Lung (tissue), 11 donors: ENCODE measurements at regions not wholly inside any gene's neighbourhood (a gene's known extent, or its start where the extent isn't known, plus 50 kb on each side); places are given as distances from the start of the nearest gene placed in this dataset.

ENCODE experiments used
- ATAC-seq: fragments of 200-7000 bp; cut with Tn5 transposase; one replicate; pipeline ENCODE4 v1.9.1; 2020; ENCODE audit warnings: moderate number of reproducible peaks; ENCODE audit not compliant: insufficient read depth, low FRiP score
- DNase-seq, 3 donors: peaks; one replicate each; pipeline ENCODE4 v3.0.0-alpha.2; 2013 to 2017
- H3K27ac ChIP-seq, 2 donors: one replicate each; pipeline ENCODE4 v1.5.1; 2013; ENCODE audit warnings: mild to moderate bottlenecking in 2 of 2, moderate library complexity in 2 of 2, control low read depth in 1 of 2, inconsistent platforms in 1 of 2, low read depth in 1 of 2, low read length in 1 of 2
- H3K27me3 ChIP-seq, 3 donors: one replicate each; pipeline ENCODE4 v1.5.1; 2013; ENCODE audit warnings: low read length in 2 of 3; ENCODE audit not compliant: control insufficient read depth in 3 of 3, insufficient read depth in 3 of 3
- H3K36me3 ChIP-seq, 4 donors: one replicate each; pipeline ENCODE4 v1.5.1; 2013; ENCODE audit warnings: low read length in 4 of 4, mild to moderate bottlenecking in 1 of 4, moderate library complexity in 1 of 4; ENCODE audit not compliant: control insufficient read depth in 4 of 4, insufficient read depth in 4 of 4
- H3K4me1 ChIP-seq, 5 donors: one replicate each; pipeline ENCODE4 v1.5.1; 2013; ENCODE audit warnings: low read length in 5 of 5, mild to moderate bottlenecking in 2 of 5, moderate library complexity in 1 of 5; ENCODE audit not compliant: control insufficient read depth in 5 of 5, insufficient read depth in 5 of 5
- H3K4me3 ChIP-seq: one replicate; pipeline ENCODE4 v1.5.1; 2013; ENCODE audit warnings: mild to moderate bottlenecking, control low read depth, moderate library complexity
- H3K9ac ChIP-seq, 2 donors: one replicate each; pipeline ENCODE4 v1.5.1; 2013; ENCODE audit warnings: low read length in 2 of 2, control low read depth in 1 of 2; ENCODE audit not compliant: insufficient read depth in 1 of 2
- H3K9me3 ChIP-seq, 4 donors: one replicate each; pipeline ENCODE4 v1.5.1; 2013; ENCODE audit warnings: low read length in 3 of 4, mild to moderate bottlenecking in 1 of 4, moderate library complexity in 1 of 4; ENCODE audit not compliant: control insufficient read depth in 4 of 4, insufficient read depth in 3 of 4
- CTCF ChIP-seq: IDR thresholded peaks from 2 replicates; pipeline ENCODE4 v1.5.1; 2012; ENCODE audit warnings: mild to moderate bottlenecking; ENCODE audit errors: control extremely low read depth, extremely low read depth
- WGBS, 2 donors: extraction: QIAGEN DNeasy Blood & Tissue Kit; methylation state at CpG; one replicate each; pipeline ENCODE4 v1.1.7; 2013; 5-methylcytosine and 5-hydroxymethylcytosine counted together
- donor health status: control.
- donor health status: control.
- donor health status: Bipolar disorder and iron deficiency.
- donor health status: healthy.
- donor health status: DM: yes; HTN: yes; CAD: no.

- Histone ChIP-seq H3K9ac (no peak overlapping the region), H3K27me3 (no peaks in the 10 kb centered on the region), H3K4me3 (no peak overlapping the region), H3K4me1 (no peaks in the 10 kb centered on the region), H3K27ac (no peak overlapping the region), H3K9me3 (no peaks in the 10 kb centered on the region), H3K36me3 (no peaks in the 10 kb centered on the region)
- 89 to 93% methylated on average over 18 of the region's 18 CpGs for WGBS, 2 donors
- no peak for TF ChIP-seq CTCF
- DNase-seq, result no peak
- ATAC-seq, result no peak
These were observed 257.5 kb downstream of the PARP8 start for GRCh38 chr5:50923768-50924494.

GRCh38 chr5:50927953-50928352 is 261.5 kb downstream of the PARP8 start:
- H3K27me3 ChIP-seq, result no peaks in the 10 kb centered on the region
- no peaks in the 10 kb centered on the region for H3K4me1 ChIP-seq
- TF ChIP-seq CTCF, result no peak
- no peak overlapping the region for H3K9ac ChIP-seq
- no peak overlapping the region for H3K4me3 ChIP-seq
- H3K27ac ChIP-seq, result no peak overlapping the region
- no peaks in the 10 kb centered on the region for H3K36me3 ChIP-seq
- DNase-seq (no peak), ATAC-seq (no peak)
- no peaks in the 10 kb centered on the region for H3K9me3 ChIP-seq

- no peak overlapping the region for H3K27ac ChIP-seq
- DNase-seq (no peak), ATAC-seq (no peak)
- no peaks in the 10 kb centered on the region for H3K4me1 ChIP-seq
- H3K4me3 ChIP-seq, result no peak overlapping the region
- no peaks in the 10 kb centered on the region for H3K36me3 ChIP-seq
- no peaks in the 10 kb centered on the region for H3K27me3 ChIP-seq
- H3K9ac ChIP-seq, result no peak overlapping the region
- TF ChIP-seq CTCF, result no peak
- H3K9me3 ChIP-seq, result no peaks in the 10 kb centered on the region
- WGBS, 2 donors, result 61 to 77% methylated on average over 3 of the region's 3 CpGs
These were observed 262.7 kb downstream of the PARP8 start for GRCh38 chr5:50929174-50929573.

- Histone ChIP-seq H3K36me3 (no peaks in the 10 kb centered on the region), H3K9ac (no peak overlapping the region), H3K27me3 (no peaks in the 10 kb centered on the region), H3K27ac (no peak overlapping the region), H3K4me3 (no peak overlapping the region), H3K4me1 (no peaks in the 10 kb centered on the region), H3K9me3 (no peaks in the 10 kb centered on the region)
- no peak for ATAC-seq
- TF ChIP-seq CTCF, result no peak
- WGBS, 2 donors, result 74 to 75% methylated on average over 2 of the region's 2 CpGs
- no peak for DNase-seq
These were observed 267.9 kb downstream of the PARP8 start for GRCh38 chr5:50934343-50934742.
